ACC112 (cell line): ENCODE measurements at regions not wholly inside any gene's neighbourhood (a gene's known extent, or its start where the extent isn't known, plus 50 kb on each side); places are given as distances from the start of the nearest gene placed in this dataset.

Experiments
- H2AFZ ChIP-seq: fragments of 200-600 bp; sonication (generic); one replicate; pipeline ENCODE4 v1.6.0; 2017; ENCODE audit warnings: antibody characterized with exemption, low read length; ENCODE audit not compliant: unreplicated experiment
- H3K27ac ChIP-seq: fragments of 200-600 bp; sonication (generic); 2 replicates; pipeline ENCODE4 v1.5.1; 2014; ENCODE audit warnings: low read depth, mild to moderate bottlenecking, antibody characterized with exemption, low read length, moderate library complexity
- H3K27me3 ChIP-seq: fragments of 200-600 bp; sonication (generic); 2 replicates; pipeline ENCODE4 v1.6.1; 2014; ENCODE audit warnings: mild to moderate bottlenecking, antibody characterized with exemption, low read length, moderate library complexity, mixed read lengths; ENCODE audit not compliant: insufficient read depth
- H3K36me3 ChIP-seq: fragments of 200-600 bp; sonication (generic); 2 replicates; pipeline ENCODE4 v1.6.1; 2016; ENCODE audit warnings: mild to moderate bottlenecking, antibody characterized with exemption, low read length, moderate library complexity, mixed read lengths; ENCODE audit not compliant: insufficient read depth
- H3K4me1 ChIP-seq: fragments of 200-600 bp; sonication (generic); one replicate; pipeline ENCODE4 v1.6.1; 2016; ENCODE audit warnings: low read length, mixed read lengths; ENCODE audit not compliant: insufficient read depth, unreplicated experiment, control insufficient read depth
- H3K4me3 ChIP-seq: fragments of 200-600 bp; sonication (generic); 2 replicates; pipeline ENCODE4 v1.5.1; 2014; ENCODE audit warnings: mild to moderate bottlenecking, low read depth, low read length
- H3K79me2 ChIP-seq: fragments of 200-600 bp; sonication (generic); one replicate; pipeline ENCODE4 v1.6.0; 2016; ENCODE audit warnings: low read length; ENCODE audit not compliant: control insufficient read depth, unreplicated experiment, insufficient read depth

DNA sequence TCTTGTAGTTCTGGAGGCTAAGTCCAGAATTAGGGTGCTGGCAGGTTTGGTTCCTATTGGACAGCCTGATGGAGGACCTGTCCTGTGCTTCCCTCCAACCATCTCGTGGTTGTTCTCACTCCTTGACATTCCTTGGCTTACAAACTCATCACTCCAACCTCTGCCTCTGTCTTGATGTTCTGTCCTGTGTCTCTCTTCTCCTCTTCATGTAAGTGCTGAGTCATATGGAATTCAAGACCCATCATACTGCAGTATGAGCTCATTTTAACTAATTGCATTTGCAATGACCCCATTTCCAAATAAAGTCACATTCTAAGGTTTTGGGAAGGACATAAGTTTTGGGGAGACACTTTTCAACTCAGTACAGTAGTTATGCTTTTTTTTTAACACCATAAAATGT, 374.7 kb downstream of the TRIB2 start:
- H3K27me3 ChIP-seq = peaks cover 20% of the 10 kb centered on the region; the same call in 1 of the 2 replicates
- H3K36me3 ChIP-seq = no peaks in the 10 kb centered on the region
- H3K79me2 ChIP-seq = no peaks in the 10 kb centered on the region
- H3K27ac ChIP-seq = no peak overlapping the region
- H3K4me3 ChIP-seq = no peak overlapping the region
- H2AFZ ChIP-seq = no peak overlapping the region
- no peaks in the 10 kb centered on the region for H3K4me1 ChIP-seq

- peaks cover 20% of the 10 kb centered on the region; the same call in 1 of the 2 replicates for H3K27me3 ChIP-seq
- no peak overlapping the region for H3K4me3 ChIP-seq
- H2AFZ ChIP-seq = no peak overlapping the region
- H3K27ac ChIP-seq = no peak overlapping the region
- H3K36me3 ChIP-seq = no peaks in the 10 kb centered on the region
- H3K4me1 ChIP-seq = no peaks in the 10 kb centered on the region
- no peaks in the 10 kb centered on the region for H3K79me2 ChIP-seq
Measured at GRCh38 chr2:13091861-13092378, 375.2 kb downstream of the TRIB2 start.

DNA sequence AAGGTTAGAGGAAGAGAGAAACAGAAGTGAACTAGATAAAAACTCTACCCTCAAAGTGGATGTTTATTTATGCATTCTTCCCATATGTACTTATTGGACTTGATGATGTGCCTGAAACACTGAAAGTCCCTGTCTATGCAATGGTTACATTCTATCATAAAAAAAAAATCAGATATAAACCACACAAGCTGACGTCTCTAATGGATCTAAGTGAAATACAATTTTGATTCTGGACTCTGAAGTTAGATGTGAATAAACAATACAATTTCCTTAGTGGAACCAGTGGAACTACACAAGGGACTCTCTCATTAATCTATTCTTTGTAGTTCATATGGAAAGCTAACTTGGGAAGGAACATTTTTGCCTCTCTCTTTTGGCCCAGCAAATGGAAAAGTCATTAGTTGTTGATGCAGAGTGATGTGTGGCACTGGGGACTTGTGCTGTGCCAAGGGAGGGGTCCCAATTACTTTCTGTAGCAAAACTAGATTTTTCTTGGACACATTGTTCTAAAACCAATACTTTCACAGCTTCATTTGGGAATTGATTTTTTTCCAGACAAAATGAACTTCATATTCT, 376.8 kb downstream of the TRIB2 start:
- Histone ChIP-seq H3K79me2 (no peaks in the 10 kb centered on the region), H3K4me3 (no peak overlapping the region), H3K27ac (no peak overlapping the region), H3K4me1 (no peaks in the 10 kb centered on the region), H2AFZ (no peak overlapping the region), H3K27me3 (0 out of 2 replicates have a peak, but pooled peaks cover 9% of the 10 kb centered on the region), H3K36me3 (no peaks in the 10 kb centered on the region)

GRCh38 chr2:13102397-13103063, 385.8 kb downstream of the TRIB2 start:
- Histone ChIP-seq H3K4me3 (no peak overlapping the region), H3K27me3 (peaks cover 23% of the 10 kb centered on the region)

GRCh38 chr2:13103151-13103550, 386.4 kb downstream of the TRIB2 start:
- peaks cover 23% of the 10 kb centered on the region for H3K27me3 ChIP-seq
- no peak overlapping the region for H2AFZ ChIP-seq
- no peaks in the 10 kb centered on the region for H3K36me3 ChIP-seq
- H3K4me1 ChIP-seq = no peaks in the 10 kb centered on the region
- H3K4me3 ChIP-seq = no peak overlapping the region
- no peak overlapping the region for H3K27ac ChIP-seq
- H3K79me2 ChIP-seq = no peaks in the 10 kb centered on the region

More at GRCh38 chr2:13102397-13103063, 385.8 kb downstream of the TRIB2 start:
- no peaks in the 10 kb centered on the region for H3K4me1 ChIP-seq
- H3K36me3 ChIP-seq = no peaks in the 10 kb centered on the region
- no peaks in the 10 kb centered on the region for H3K79me2 ChIP-seq
- no peak overlapping the region for H2AFZ ChIP-seq
- H3K27ac ChIP-seq = no peak overlapping the region

DNA sequence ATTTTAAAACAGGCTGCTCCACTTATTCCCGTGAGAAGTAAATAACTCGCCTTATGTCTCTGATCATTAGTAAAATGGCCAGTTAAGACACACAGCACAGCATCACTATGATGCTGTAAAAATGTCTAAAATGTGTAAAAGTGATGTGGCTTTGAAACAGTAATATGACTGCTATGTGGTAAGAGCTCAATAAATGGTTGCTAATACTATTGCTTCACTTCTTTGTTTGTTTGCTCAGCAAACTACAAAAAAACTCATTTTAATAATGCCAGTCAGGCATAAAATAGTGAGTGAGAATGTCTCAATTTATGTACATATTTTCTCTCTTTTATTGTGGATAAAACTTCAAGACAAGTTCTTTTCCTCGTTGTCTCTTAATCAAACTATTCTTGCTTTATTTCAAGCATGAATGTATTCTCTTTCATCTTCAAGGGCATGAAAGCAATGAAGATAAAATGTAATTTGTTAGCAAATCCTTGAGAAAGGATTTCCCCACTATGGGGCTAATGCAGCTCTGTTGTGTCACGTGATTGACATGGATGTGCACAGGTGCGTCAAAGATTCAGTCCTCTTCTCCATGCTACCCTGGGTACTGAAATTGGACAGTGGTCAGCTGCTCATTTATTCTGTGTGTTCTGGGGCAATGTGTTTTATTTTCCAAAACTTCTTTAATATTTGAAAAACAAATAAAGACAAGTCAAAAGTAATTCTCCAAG, 387.2 kb downstream of the TRIB2 start:
- Histone ChIP-seq H3K27me3 (peaks cover 23% of the 10 kb centered on the region), H3K36me3 (no peaks in the 10 kb centered on the region), H2AFZ (no peak overlapping the region), H3K79me2 (no peaks in the 10 kb centered on the region), H3K27ac (no peak overlapping the region), H3K4me1 (no peaks in the 10 kb centered on the region), H3K4me3 (no peak overlapping the region)

- Histone ChIP-seq H2AFZ (no peak overlapping the region), H3K27ac (no peak overlapping the region), H3K79me2 (no peaks in the 10 kb centered on the region), H3K27me3 (peaks cover 23% of the 10 kb centered on the region), H3K4me3 (no peak overlapping the region), H3K36me3 (no peaks in the 10 kb centered on the region), H3K4me1 (no peaks in the 10 kb centered on the region)
Measured at GRCh38 chr2:13104723-13105122, 388.0 kb downstream of the TRIB2 start.

DNA sequence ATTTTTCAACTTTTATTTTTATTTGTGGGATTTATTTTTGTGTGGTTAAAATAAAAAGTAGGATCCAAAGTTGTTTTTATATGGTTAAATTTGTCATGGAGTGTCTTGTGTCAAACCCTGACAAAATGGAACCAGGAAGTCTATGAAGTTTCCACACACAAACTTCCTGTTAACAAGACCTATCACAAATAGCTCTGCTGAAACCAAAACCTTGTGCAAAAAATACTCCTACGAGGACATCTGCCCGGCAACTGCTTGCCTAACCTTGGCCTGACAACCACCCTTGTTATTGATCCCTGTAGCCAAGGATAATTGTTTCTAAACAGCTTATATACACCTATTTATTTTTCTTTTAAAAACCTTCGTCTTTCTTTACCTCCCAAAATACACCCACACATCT, 389.6 kb downstream of the TRIB2 start:
- Histone ChIP-seq H3K36me3 (no peaks in the 10 kb centered on the region), H3K4me1 (no peaks in the 10 kb centered on the region), H3K4me3 (no peak overlapping the region), H3K27ac (no peak overlapping the region), H3K79me2 (no peaks in the 10 kb centered on the region), H3K27me3 (peaks cover 23% of the 10 kb centered on the region), H2AFZ (no peak overlapping the region)

DNA sequence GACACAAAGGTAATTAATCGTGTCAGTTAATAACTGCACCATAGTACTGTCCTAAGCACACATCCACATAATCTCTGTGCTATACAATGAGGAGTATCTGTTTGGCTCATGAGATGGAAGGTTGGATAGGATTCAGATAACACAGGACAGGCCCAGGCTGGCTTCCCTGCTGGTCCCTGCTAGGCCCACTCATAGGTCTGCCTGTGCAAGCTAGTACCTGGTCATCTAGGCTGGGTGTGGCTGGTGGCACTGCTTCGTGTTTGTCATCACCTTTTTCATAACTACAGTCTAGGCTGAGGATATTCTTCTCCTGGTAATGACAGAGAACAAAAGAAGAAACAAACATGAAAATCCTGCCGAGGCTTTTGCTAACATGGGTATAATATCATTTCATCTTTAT, 392.8 kb downstream of the TRIB2 start:
- no peak overlapping the region for H2AFZ ChIP-seq
- no peak overlapping the region for H3K4me3 ChIP-seq
- peaks cover 5% of the 10 kb centered on the region for H3K27me3 ChIP-seq
- H3K4me1 ChIP-seq = no peaks in the 10 kb centered on the region
- no peaks in the 10 kb centered on the region for H3K36me3 ChIP-seq
- no peak overlapping the region for H3K27ac ChIP-seq
- H3K79me2 ChIP-seq = no peaks in the 10 kb centered on the region

DNA sequence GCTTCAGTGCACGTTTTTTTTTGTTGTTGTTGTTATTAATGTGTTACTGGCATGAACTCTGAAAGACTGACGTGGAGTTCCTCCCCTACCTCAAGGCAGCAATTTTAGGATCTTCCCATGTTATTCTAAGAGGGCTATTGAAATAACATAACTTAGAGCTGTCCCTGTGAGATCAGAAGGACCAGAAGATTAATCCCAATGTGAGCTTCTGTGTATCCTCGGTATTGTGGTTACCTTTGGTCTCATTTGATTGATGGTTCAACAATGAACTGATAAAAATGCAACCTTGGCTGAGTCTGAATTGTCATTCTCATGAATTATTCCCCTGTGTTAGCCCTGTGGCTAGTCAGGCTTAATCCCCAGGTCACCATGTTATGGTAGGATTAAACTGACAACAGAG, 394.1 kb downstream of the TRIB2 start:
- no peak overlapping the region for H3K27ac ChIP-seq
- no peaks in the 10 kb centered on the region for H3K4me1 ChIP-seq
- H3K4me3 ChIP-seq = no peak overlapping the region
- no peaks in the 10 kb centered on the region for H3K27me3 ChIP-seq
- H3K79me2 ChIP-seq = no peaks in the 10 kb centered on the region
- H2AFZ ChIP-seq = no peak overlapping the region
- no peaks in the 10 kb centered on the region for H3K36me3 ChIP-seq
